ENCODE measurements at regions not wholly inside any gene's neighbourhood (a gene's known extent, or its start where the extent isn't known, plus 50 kb on each side); places are given as distances from the start of the nearest gene placed in this dataset.
A peak's percentile ranks its signal among the peaks of the same experiment; 100 is the strongest.

- Histone ChIP-seq H3K36me3 (no peaks in the 10 kb centered on the region), H3K4me3 (no peak overlapping the region), H3K27ac (no peak overlapping the region), H3K9me3 (no peaks in the 10 kb centered on the region), H3K4me1 (no peaks in the 10 kb centered on the region), H3K27me3 (no peaks in the 10 kb centered on the region)
- intact Hi-C loops (cut with DNase I): no loop called here
- WGBS (ENCODE audit: insufficient coverage, low coverage, low lambda C conversion rate, missing lambda C conversion rate): 67% methylated on average over 5 of the region's 5 CpGs
- TF ChIP-seq CTCF (IDR thresholded peaks at IDR 0.05) (no peak), POLR2A (IDR thresholded peaks at IDR 0.05) (no peak)
- ATAC-seq (no peak), DNase-seq (no peak)
Observed at GRCh38 chr12:125645724-125646123, 580.5 kb downstream of the AACS start.

GRCh38 chr12:125650587-125650986, 585.4 kb downstream of the AACS start:
- intact Hi-C loops (cut with DNase I): no loop called here
- ATAC-seq (peak in 1 of 4 donors; percentile 24), DNase-seq (no peak)
- H3K36me3 ChIP-seq: no peaks in the 10 kb centered on the region
- no peak overlapping the region for H3K27ac ChIP-seq
- H3K27me3 ChIP-seq: no peaks in the 10 kb centered on the region
- no peak overlapping the region for H3K4me3 ChIP-seq
- peaks cover 0 to 12% (median 3%) of the 10 kb centered on the region in 4 donors for H3K4me1 ChIP-seq
- TF ChIP-seq POLR2A (IDR thresholded peaks at IDR 0.05): no peak
- TF ChIP-seq CTCF (IDR thresholded peaks at IDR 0.05): no peak
- 93% methylated on average over 18 of the region's 19 CpGs for WGBS (ENCODE audit: insufficient coverage, low coverage, low lambda C conversion rate, missing lambda C conversion rate)
- H3K9me3 ChIP-seq: no peaks in the 10 kb centered on the region

- DNase-seq: peak in 2 of 3 donors; percentile 73 to 77
- ATAC-seq: peak; percentile 64 to 95 (median 90)
- H3K36me3 ChIP-seq: no peaks in the 10 kb centered on the region
- 35% methylated on average over 4 of the region's 4 CpGs for WGBS (ENCODE audit: insufficient coverage, low coverage, low lambda C conversion rate, missing lambda C conversion rate)
- no peaks in the 10 kb centered on the region for H3K9me3 ChIP-seq
- TF ChIP-seq POLR2A (IDR thresholded peaks at IDR 0.05): no peak
- TF ChIP-seq CTCF (IDR thresholded peaks at IDR 0.05): no peak
- peaks cover 0 to 12% (median 3%) of the 10 kb centered on the region in 4 donors for H3K4me1 ChIP-seq
- no peak overlapping the region for H3K4me3 ChIP-seq
- H3K27me3 ChIP-seq: no peaks in the 10 kb centered on the region
- intact Hi-C loops (cut with DNase I): no loop called here
- peak overlapping the region in 1 of 3 donors; percentile 21 for H3K27ac ChIP-seq
Observed at GRCh38 chr12:125651625-125652024, 586.4 kb downstream of the AACS start.

- Histone ChIP-seq H3K27me3 (no peaks in the 10 kb centered on the region), H3K4me1 (peaks cover 0 to 12% (median 3%) of the 10 kb centered on the region in 4 donors), H3K27ac (no peak overlapping the region), H3K36me3 (no peaks in the 10 kb centered on the region), H3K9me3 (no peaks in the 10 kb centered on the region), H3K4me3 (no peak overlapping the region)
- intact Hi-C loops (cut with DNase I): no loop called here
- no peak for DNase-seq
- ATAC-seq: no peak
- WGBS (ENCODE audit: insufficient coverage, low coverage, low lambda C conversion rate, missing lambda C conversion rate): 38% methylated on average over 4 of the region's 6 CpGs
- no peak for TF ChIP-seq POLR2A (IDR thresholded peaks at IDR 0.05)
- no peak for TF ChIP-seq CTCF (IDR thresholded peaks at IDR 0.05)
Observed at GRCh38 chr12:125652681-125653080, 587.4 kb downstream of the AACS start.

GRCh38 chr12:125657681-125658080, 592.4 kb downstream of the AACS start:
- Histone ChIP-seq H3K36me3 (no peaks in the 10 kb centered on the region), H3K4me3 (no peak overlapping the region), H3K27ac (no peak overlapping the region), H3K9me3 (no peaks in the 10 kb centered on the region), H3K4me1 (no peaks in the 10 kb centered on the region), H3K27me3 (no peaks in the 10 kb centered on the region)
- ATAC-seq (no peak), DNase-seq (no peak)
- intact Hi-C loops (cut with DNase I): no loop called here
- no peak for TF ChIP-seq POLR2A (IDR thresholded peaks at IDR 0.05)
- TF ChIP-seq CTCF (IDR thresholded peaks at IDR 0.05): no peak
- WGBS (ENCODE audit: insufficient coverage, low coverage, low lambda C conversion rate, missing lambda C conversion rate): 85% methylated on average over 3 of the region's 3 CpGs
